HEK293 (cell line): ENCODE measurements at regions not wholly inside any gene's neighbourhood (a gene's known extent, or its start where the extent isn't known, plus 50 kb on each side); places are given as distances from the start of the nearest gene placed in this dataset.

ENCODE experiments used
- REST ChIP-seq: fragments of 450-650 bp; formaldehyde crosslinking; IDR thresholded peaks from 2 replicates; pipeline ENCODE4 v1.5.1; 2016; ENCODE audit warnings: missing biosample characterization, missing genetic modification characterization
- ZNF514 ChIP-seq: fragments of 450-650 bp; formaldehyde crosslinking; IDR thresholded peaks from 2 replicates; pipeline ENCODE4 v1.5.1; 2016; ENCODE audit warnings: missing biosample characterization, missing genetic modification characterization

- TF ChIP-seq REST (tag by site-specific recombination) (no peak), ZNF514 (tag by site-specific recombination) (no peak)
Measured at GRCh38 chr4:179586460-179586859, 2144.2 kb upstream of the AGA start.
